ENCODE measurements at regions not wholly inside any gene's neighbourhood (a gene's known extent, or its start where the extent isn't known, plus 50 kb on each side); places are given as distances from the start of the nearest gene placed in this dataset.
"Not testable (repeated sequence)": the region's sequence is repeated elsewhere in the genome, so short reads cannot be mapped to it uniquely, and the experiment has no call there.

- not testable (repeated sequence) for DNase-seq
Measured at GRCh38 chr10:78096486-78096885, 62.8 kb downstream of the RPS24 start.

GRCh38 chr10:78102593-78102992 is 68.9 kb downstream of the RPS24 start:
- not testable (repeated sequence) for DNase-seq

- DNase-seq, result no peak
Measured at GRCh38 chr10:78109210-78109609, 75.5 kb downstream of the RPS24 start.

GRCh38 chr10:78115135-78115853 is 81.6 kb downstream of the RPS24 start:
- DNase-seq, result no peak

- DNase-seq, result no peak
Measured at GRCh38 chr10:78116361-78116760, 82.7 kb downstream of the RPS24 start.

GRCh38 chr10:78118591-78118990 is 84.9 kb downstream of the RPS24 start:
- no peak for DNase-seq

DNA sequence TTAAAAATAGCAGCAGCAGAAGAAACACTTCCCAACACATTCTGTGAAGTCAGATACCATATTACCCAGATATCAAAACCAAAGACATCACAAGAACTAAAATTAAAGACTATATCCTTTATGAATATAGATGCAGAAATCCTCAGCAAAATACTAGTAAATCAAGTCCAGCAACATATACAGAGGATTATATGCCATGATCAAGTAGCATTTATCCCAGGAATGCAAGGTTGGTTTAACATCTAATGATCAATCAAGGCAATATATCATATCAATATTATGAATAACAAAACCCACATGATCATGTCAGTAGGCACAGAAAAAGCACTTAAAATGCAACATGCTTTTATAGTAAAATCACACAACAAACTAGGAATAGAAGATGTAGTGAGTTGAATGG is 88.1 kb downstream of the RPS24 start:
- no peak for DNase-seq

DNA sequence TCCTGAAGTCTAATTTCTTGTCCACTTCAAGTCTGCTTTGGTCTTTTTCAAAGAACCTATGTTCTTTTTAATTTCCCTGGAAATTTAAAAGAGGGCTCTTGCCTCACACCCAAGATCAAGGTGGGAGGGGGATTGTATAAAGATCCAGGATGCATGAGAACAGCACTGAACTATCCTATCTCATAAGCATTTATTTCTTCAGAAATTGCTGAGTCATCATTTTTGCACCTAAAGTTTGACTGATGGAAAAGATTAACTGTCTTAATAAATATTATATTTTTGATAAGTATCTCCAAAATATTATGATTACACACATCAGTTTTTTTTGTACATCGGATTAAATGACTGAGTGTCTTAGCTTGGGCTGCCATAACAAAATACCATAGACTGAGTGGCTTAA is 90.5 kb downstream of the RPS24 start:
- DNase-seq, result no peak

GRCh38 chr10:78129211-78129610 is 95.5 kb downstream of the RPS24 start:
- no peak for DNase-seq

- DNase-seq, result no peak
Measured at GRCh38 chr10:78130966-78131710, 97.5 kb downstream of the RPS24 start.

DNA sequence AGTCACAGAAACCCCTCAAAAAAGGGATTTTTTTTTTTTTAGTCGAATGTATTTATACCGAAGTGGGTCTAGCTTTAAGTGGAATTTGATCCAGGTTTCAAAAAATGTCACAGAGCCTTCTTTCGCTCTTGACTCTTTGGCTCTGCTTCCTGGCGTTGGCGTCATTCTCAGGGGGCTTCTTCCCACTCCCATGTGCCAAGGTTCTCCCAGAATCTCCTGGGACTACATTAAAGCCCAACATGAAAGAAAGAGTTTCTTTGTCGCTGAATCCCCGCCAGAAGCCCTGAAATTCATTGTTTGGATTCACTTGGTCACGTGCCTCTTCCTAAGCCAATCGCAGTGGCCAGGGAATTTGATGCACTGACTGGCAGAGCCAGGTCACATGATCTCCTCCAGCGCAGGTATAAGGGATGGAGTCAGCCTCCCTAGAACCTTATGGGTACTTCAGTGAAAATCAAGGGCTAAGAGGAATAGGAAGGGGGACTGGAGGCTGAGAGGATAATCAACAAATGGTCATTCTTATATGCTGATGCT is 101.2 kb downstream of the RPS24 start:
- no peak for DNase-seq

DNA sequence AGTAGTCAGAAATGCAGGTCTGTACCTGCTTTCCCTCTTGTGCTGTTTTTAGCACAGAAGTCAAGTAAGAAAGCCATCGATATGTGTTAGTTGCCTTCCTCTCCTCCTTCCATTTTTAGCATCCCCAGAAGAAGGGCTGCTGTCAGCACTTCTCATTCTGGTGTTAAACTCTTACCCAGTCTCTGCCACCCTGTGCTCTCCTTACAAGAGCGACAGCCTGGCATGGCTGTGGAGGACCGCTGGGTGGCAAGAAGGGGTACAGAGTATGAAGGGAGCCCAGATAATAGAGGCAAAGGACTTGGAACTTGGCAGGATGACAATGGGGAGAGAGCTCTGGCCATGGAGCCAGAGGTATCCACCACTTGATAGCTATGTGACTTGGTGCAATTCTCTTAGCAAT is 103.5 kb downstream of the RPS24 start:
- no peak for DNase-seq

- DNase-seq, result peak; percentile 68
Measured at GRCh38 chr10:78139341-78139740, 105.7 kb downstream of the RPS24 start.

DNA sequence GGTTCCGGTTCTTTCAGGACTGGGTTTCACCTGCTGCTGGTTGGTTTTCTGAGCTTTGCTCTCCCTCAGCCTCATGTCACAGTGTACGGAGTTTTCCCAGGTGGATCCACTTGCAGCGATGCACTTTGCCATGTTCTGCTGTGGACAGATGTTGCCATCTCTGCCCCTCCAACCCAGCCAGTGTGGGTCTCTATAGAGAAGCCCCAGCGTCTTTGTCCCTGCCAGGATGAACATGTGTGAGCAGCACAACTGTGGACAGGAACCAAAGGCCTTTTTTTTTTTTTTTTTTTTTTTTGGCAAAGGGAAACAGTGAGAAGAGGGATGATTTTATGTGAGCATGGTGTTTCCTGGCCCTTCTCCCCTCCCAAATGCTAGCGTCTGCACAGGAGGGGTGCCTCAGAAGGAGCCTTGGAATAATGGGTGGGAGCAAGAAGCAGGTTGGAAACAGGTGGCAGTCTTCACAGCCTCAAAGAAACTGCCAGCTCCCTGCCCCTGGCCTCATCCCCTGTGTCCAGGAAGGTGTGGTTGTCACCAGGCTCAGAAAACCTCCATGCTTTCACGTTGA is 106.5 kb downstream of the RPS24 start:
- peak; percentile 35 for DNase-seq

GRCh38 chr10:78143576-78143975 is 109.9 kb downstream of the RPS24 start:
- no peak for DNase-seq

GRCh38 chr10:78146200-78146599 is 112.5 kb downstream of the RPS24 start:
- DNase-seq, result no peak

GRCh38 chr10:78147202-78147601 is 113.5 kb downstream of the RPS24 start:
- DNase-seq, result no peak

- no peak for DNase-seq
Measured at GRCh38 chr10:78148216-78148960, 114.7 kb downstream of the RPS24 start.

DNA sequence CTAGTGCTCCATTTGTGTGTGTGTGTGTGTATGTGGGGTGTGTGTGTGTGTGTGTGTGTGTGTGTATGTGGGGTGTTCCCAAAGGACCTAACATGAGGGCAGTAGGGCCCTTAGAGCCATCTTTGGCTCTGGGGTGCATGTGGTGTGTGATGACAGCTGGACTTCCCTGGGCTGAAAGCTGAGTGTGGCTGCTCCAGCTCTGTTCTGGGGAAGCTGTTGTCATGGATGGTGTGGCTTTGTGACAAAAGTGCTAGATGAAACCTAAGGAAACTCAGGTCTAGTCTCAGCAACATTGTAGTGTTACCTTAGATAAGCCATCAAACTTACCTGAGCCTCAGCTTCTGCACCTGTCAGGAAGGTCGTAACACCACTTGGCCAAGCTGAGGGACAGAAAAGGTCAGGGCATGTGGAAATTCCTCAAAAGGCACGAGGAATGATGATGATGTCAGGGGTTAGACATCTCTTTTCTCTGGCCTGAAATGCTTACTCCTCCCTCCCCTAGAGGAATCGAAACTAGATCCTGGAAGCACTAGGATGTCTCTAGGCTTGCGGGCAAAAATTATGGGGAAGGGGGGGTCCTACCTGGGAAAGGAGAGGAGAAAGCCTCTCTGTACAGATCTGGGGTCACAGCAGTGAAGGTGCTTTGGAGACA is 115.4 kb downstream of the RPS24 start:
- DNase-seq, result no peak

GRCh38 chr10:78150756-78151155 is 117.1 kb downstream of the RPS24 start:
- no peak for DNase-seq

GRCh38 chr10:78155722-78156121 is 122.1 kb downstream of the RPS24 start:
- no peak for DNase-seq

DNA sequence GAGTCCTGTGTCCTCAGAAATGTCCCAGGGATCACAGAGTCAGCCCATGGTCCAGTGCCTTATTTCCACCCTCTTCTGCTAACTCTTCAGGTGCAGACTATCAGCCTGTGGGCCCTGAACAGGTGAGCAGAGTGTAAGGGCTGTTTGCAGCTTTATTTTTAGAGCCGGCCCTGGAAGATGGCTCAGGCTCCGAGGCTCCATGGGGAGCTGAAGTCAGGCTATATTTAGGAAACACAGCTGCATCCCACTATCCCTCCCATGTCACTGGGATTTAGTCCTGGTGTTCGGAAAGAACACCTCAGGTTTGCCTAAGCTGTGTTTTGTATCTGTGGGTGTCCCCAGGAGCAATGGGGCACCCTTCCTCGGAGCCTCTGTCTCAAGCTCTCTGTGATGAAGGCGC is 126.9 kb downstream of the RPS24 start:
- no peak for DNase-seq

GRCh38 chr10:78162853-78163252 is 129.2 kb downstream of the RPS24 start:
- DNase-seq, result no peak

Data from right hindlimb (tissue), 1 donor.